CD4-positive, alpha-beta T cell (primary cell): ENCODE measurements at regions not wholly inside any gene's neighbourhood (a gene's known extent, or its start where the extent isn't known, plus 50 kb on each side); places are given as distances from the start of the nearest gene placed in this dataset.
"Not testable (repeated sequence)": the region's sequence is repeated elsewhere in the genome, so short reads cannot be mapped to it uniquely, and the experiment has no call there.

Experiments used
- ATAC-seq: fragments of 200-7000 bp; cut with Tn5 transposase; one replicate; pipeline ENCODE4 v1.10.0; 2022; ENCODE audit warnings: mild to moderate bottlenecking; ENCODE audit not compliant: poor library complexity
- CTCF ChIA-PET: fragments of 350-600 bp; sonication (Branson Sonifier 250); formaldehyde crosslinking; loops from one replicate; lab custom pipeline; 2021; ENCODE audit warnings: antibody characterized with exemption, inconsistent platforms; lab: Charles Lee
- POLR2A ChIA-PET: fragments of 350-600 bp; sonication (Branson Sonifier 250); formaldehyde crosslinking; loops from one replicate; lab custom pipeline; 2021; ENCODE audit warnings: antibody characterized with exemption, inconsistent platforms; lab: Charles Lee
- DNase-seq, 14 experiments: peaks; one replicate each; pipeline ENCODE4 v3.0.0-alpha.2; 2013 to 2020; ENCODE audit warnings: mixed read lengths in 2 of 14
- H3K27ac ChIP-seq, 2 donors: one replicate each; pipeline versions ENCODE4 v1.5.1 to v1.7.0; 2013; ENCODE audit warnings: low read length in 2 of 2, low read depth in 1 of 2, mild to moderate bottlenecking in 1 of 2
- H3K27me3 ChIP-seq, 2 experiments: 1 replicate in 1 of 2; 2 replicates in 1 of 2; pipeline versions ENCODE4 v1.6.1 to v1.7.0; 2013; ENCODE audit warnings: low read length in 2 of 2, control low read depth in 1 of 2, mild to moderate bottlenecking in 1 of 2, moderate library complexity in 1 of 2; ENCODE audit not compliant: insufficient read depth in 2 of 2, control insufficient read depth in 1 of 2
- H3K36me3 ChIP-seq: one replicate; pipeline ENCODE4 v1.6.1; 2013; ENCODE audit warnings: low read length, control low read depth; ENCODE audit not compliant: insufficient read depth
- H3K4me1 ChIP-seq: one replicate; pipeline ENCODE4 v1.6.1; 2013; ENCODE audit warnings: low read length, control low read depth; ENCODE audit not compliant: insufficient read depth
- H3K4me3 ChIP-seq: one replicate; pipeline ENCODE4 v1.5.1; 2013; ENCODE audit warnings: mild to moderate bottlenecking, low read length, moderate library complexity
- H3K9me3 ChIP-seq, 2 experiments: 1 replicate in 1 of 2; 2 replicates in 1 of 2; pipeline versions ENCODE4 v1.6.1 to v1.7.0; 2013; ENCODE audit warnings: low read length in 2 of 2, mild to moderate bottlenecking in 2 of 2, control low read depth in 1 of 2, moderate library complexity in 1 of 2; ENCODE audit not compliant: control insufficient read depth in 1 of 2, insufficient read depth in 1 of 2
- H3K27ac Mint-ChIP-seq: one replicate; pipeline ENCODE4 v1.8.0; 2020; ENCODE audit warnings: mixed read lengths
- H3K27me3 Mint-ChIP-seq: one replicate; pipeline ENCODE4 v1.8.0; 2021; ENCODE audit warnings: mixed read lengths
- H3K36me3 Mint-ChIP-seq: one replicate; pipeline ENCODE4 v1.8.0; 2021; ENCODE audit warnings: low read depth, mixed read lengths
- H3K4me1 Mint-ChIP-seq: one replicate; pipeline ENCODE4 v1.8.0; 2021; ENCODE audit warnings: low read depth, mixed read lengths
- H3K4me3 Mint-ChIP-seq: one replicate; pipeline ENCODE4 v1.8.0; 2020; ENCODE audit warnings: mild to moderate bottlenecking, mixed read lengths
- H3K9me3 Mint-ChIP-seq: one replicate; pipeline ENCODE4 v1.8.0; 2020; ENCODE audit warnings: mixed read lengths
- CTCF ChIP-seq: fragments of 200-600 bp; IDR thresholded peaks from one replicate; pipeline ENCODE4 v1.8.0; 2022; ENCODE audit warnings: antibody characterized with exemption, mild to moderate bottlenecking
- intact Hi-C, 2 experiments: fragments of 100-400 bp; cut with DNase I in 1 of 2; cut with micrococcal nuclease in 1 of 2; formaldehyde crosslinking; loops; one replicate each; pipeline versions ENCODE4 v1.15.1 to v1.9.0; 2023 to 2025; cut with DNase I, micrococcal nuclease

- Histone ChIP-seq H3K36me3 (no peaks in the 10 kb centered on the region), H3K4me3 (no peak overlapping the region), H3K9me3 (no peaks in the 10 kb centered on the region), H3K27ac (no peak overlapping the region), H3K27me3 (no peaks in the 10 kb centered on the region), H3K4me1 (no peaks in the 10 kb centered on the region)
- Mint-ChIP-seq H3K36me3 (no peaks in the 10 kb centered on the region), H3K4me1 (no peaks in the 10 kb centered on the region), H3K27me3 (no peaks in the 10 kb centered on the region), H3K9me3 (peaks cover 4% of the 10 kb centered on the region), H3K4me3 (no peak overlapping the region), H3K27ac (no peak overlapping the region)
- POLR2A ChIA-PET, result interaction anchor here (0.5 kb wide), 1 partner anchor 1745 kb away, joined by 4 read pairs; no protein-coding TSS in a partner anchor
- CTCF ChIA-PET, result no interaction called here
- DNase-seq (no peak), ATAC-seq (no peak)
- intact Hi-C loops, result no loop called here
- no peak for TF ChIP-seq CTCF
Measured at GRCh38 chr14:46571970-46572369, 79.6 kb downstream of the RPL10L start.

- POLR2A ChIA-PET, H3K9me3 ChIP-seq, H3K27ac Mint-ChIP-seq, intact Hi-C loops, H3K27me3 Mint-ChIP-seq, CTCF ChIA-PET, H3K4me3 Mint-ChIP-seq, H3K27ac ChIP-seq, DNase-seq, H3K27me3 ChIP-seq, H3K4me1 ChIP-seq, H3K36me3 Mint-ChIP-seq, ATAC-seq, H3K4me3 ChIP-seq, H3K4me1 Mint-ChIP-seq, H3K36me3 ChIP-seq, H3K9me3 Mint-ChIP-seq: not testable (repeated sequence)
Measured at GRCh38 chr14:46568161-46568560, 83.4 kb downstream of the RPL10L start.

DNA sequence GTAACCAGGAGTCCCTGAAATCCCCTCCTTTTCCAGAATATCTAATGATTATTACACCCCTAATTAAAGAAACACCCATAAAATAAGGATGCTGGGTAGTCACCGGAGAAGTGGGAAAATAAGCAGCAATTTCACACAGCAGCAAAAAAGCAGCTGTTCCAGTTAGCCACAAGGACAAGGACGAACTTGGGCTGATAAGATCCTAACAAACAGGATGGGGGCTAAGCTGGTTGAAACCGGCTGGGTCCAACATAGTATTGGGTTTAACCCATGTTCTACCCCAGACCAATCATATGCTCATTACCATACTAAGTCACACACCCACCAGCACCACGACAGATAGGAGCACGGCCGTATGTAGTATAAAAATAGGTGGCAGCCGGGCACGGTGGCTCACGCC, 100.7 kb downstream of the RPL10L start:
- ATAC-seq, result no peak
- H3K9me3 Mint-ChIP-seq, result peaks cover 10% of the 10 kb centered on the region
- H3K27ac Mint-ChIP-seq, result no peak overlapping the region
- intact Hi-C loops, result no loop called here
- ChIA-PET CTCF (no interaction called here), POLR2A (no interaction called here)
- no peaks in the 10 kb centered on the region for H3K4me1 Mint-ChIP-seq
- H3K27me3 Mint-ChIP-seq, result no peaks in the 10 kb centered on the region
- TF ChIP-seq CTCF, result no peak
- Histone ChIP-seq H3K27ac (no peak overlapping the region), H3K9me3 (peaks cover 4 to 5% of the 10 kb centered on the region in 2 experiments), H3K4me3 (no peak overlapping the region), H3K27me3 (no peaks in the 10 kb centered on the region), H3K4me1 (no peaks in the 10 kb centered on the region), H3K36me3 (no peaks in the 10 kb centered on the region)
- no peak for DNase-seq
- H3K36me3 Mint-ChIP-seq, result no peaks in the 10 kb centered on the region
- H3K4me3 Mint-ChIP-seq, result no peak overlapping the region

DNA sequence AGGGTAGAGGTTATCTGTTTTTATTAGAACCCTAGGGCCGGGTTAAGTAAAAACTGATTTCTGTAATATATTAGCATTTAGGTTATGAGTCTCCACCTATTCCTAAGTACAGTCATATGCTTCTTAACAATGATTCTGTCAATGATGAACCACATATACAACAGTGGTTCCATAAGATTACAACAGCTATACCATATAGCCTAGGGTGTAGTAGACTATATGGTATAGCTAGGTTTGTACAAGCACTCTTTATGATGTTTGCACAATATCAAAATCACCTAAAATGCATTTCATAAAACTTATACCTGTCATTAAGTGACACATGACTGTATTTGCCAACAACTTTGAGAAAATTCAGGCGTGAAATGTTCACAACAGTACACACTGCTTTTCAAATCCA, 110.6 kb downstream of the RPL10L start:
- no peak overlapping the region for H3K27ac ChIP-seq
- ChIA-PET CTCF (no interaction called here), POLR2A (no interaction called here)
- H3K4me1 Mint-ChIP-seq, result no peaks in the 10 kb centered on the region
- no peaks in the 10 kb centered on the region for H3K9me3 ChIP-seq
- no peaks in the 10 kb centered on the region for H3K36me3 Mint-ChIP-seq
- no peak overlapping the region for H3K4me3 ChIP-seq
- H3K4me1 ChIP-seq, result no peaks in the 10 kb centered on the region
- H3K27me3 Mint-ChIP-seq, result no peaks in the 10 kb centered on the region
- H3K27me3 ChIP-seq, result no peaks in the 10 kb centered on the region
- TF ChIP-seq CTCF, result no peak
- no peak overlapping the region for H3K4me3 Mint-ChIP-seq
- no peak for DNase-seq
- ATAC-seq, result no peak
- no peak overlapping the region for H3K27ac Mint-ChIP-seq
- H3K9me3 Mint-ChIP-seq, result peaks cover 5% of the 10 kb centered on the region
- intact Hi-C loops, result no loop called here
- H3K36me3 ChIP-seq, result no peaks in the 10 kb centered on the region
